ENCODE measurements at regions not wholly inside any gene's neighbourhood (a gene's known extent, or its start where the extent isn't known, plus 50 kb on each side); places are given as distances from the start of the nearest gene placed in this dataset.

GRCh38 chr10:3511483-3511882 lies 273.5 kb downstream of the KLF6 start:
- TF ChIP-seq, protein P1, sequence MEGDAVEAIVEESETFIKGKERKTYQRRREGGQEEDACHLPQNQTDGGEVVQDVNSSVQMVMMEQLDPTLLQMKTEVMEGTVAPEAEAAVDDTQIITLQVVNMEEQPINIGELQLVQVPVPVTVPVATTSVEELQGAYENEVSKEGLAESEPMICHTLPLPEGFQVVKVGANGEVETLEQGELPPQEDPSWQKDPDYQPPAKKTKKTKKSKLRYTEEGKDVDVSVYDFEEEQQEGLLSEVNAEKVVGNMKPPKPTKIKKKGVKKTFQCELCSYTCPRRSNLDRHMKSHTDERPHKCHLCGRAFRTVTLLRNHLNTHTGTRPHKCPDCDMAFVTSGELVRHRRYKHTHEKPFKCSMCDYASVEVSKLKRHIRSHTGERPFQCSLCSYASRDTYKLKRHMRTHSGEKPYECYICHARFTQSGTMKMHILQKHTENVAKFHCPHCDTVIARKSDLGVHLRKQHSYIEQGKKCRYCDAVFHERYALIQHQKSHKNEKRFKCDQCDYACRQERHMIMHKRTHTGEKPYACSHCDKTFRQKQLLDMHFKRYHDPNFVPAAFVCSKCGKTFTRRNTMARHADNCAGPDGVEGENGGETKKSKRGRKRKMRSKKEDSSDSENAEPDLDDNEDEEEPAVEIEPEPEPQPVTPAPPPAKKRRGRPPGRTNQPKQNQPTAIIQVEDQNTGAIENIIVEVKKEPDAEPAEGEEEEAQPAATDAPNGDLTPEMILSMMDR (conservative IDR thresholded peaks at IDR 0.05; ENCODE audit: low read length) = no peak
- TF ChIP-seq EZH2phosphoT487 (IDR thresholded peaks at IDR 0.05; ENCODE audit: borderline replicate concordance) = no peak
